GM12872 (cell line): ENCODE measurements at regions not wholly inside any gene's neighbourhood (a gene's known extent, or its start where the extent isn't known, plus 50 kb on each side); places are given as distances from the start of the nearest gene placed in this dataset.

ENCODE experiments used
- CTCF ChIP-seq: IDR thresholded peaks from 3 replicates; pipeline ENCODE4 v1.5.1; 2011; ENCODE audit warnings: low read depth, mild to moderate bottlenecking, low read length, moderate library complexity; ENCODE audit not compliant: insufficient read depth

DNA sequence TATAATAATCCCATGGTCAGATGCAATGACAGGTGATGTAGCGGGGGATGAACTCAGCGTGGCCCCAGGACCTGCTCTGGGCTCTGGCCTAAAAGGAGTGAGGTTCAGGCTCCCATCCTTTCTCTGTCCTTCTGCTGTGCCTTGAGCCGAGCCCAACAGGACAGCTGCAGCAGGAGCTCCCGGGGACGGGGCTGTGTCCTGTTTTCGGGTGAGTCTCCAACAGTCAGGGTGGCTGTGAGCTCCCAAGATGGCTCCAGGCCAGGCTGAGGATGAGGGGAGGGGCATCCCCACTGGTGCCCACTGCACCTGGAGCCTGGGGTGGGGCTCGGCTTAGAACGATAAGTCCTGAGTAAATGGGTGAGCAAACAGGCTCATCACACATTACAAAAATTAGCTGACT, 1385.0 kb downstream of the BRD1 start:
- TF ChIP-seq CTCF = no peak

GRCh38 chr22:48441553-48441850, 1386.2 kb downstream of the BRD1 start:
- TF ChIP-seq CTCF = no peak

DNA sequence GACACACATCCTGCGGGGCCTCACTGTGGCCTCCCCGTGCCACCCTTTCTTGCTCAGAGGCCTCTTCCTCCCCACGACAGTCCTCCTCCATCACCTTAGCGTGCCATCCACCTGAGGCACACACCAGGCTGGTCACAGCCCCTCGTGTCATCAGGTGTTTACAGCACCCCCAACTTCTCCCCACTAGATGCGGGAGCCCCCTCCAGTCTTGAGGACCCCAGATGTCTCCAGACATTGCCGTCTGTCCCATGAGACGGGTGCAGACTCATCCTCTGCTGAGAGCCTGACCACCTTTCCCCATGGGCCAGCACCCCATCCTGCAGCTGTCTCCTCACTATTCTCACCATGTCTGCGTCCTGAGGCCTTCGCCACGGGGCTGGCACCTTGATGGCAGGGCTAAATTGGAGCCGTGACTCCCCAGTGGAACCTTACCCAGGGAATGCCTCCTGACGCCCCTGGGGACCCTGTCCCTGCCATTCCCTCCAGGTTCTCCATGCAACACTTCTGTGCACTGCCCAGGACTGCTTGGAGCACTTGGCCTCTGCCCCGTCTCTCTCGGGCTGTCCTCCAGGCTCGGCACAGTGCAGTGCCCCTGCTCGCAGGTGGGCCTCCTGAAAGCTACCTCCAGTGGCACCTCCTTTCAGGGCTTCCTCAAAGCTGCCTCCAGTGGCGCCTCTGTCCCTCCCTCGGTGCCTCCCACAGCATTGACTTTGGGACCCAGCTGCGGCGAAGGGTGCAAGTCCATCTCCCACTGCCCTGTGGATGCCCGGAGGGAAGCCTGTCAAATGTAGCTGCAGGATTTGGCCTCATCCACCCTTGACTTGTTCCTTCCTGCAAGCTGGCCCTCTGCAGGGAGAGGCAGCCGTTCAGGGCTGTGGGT, 1386.8 kb downstream of the BRD1 start:
- TF ChIP-seq CTCF = no peak

DNA sequence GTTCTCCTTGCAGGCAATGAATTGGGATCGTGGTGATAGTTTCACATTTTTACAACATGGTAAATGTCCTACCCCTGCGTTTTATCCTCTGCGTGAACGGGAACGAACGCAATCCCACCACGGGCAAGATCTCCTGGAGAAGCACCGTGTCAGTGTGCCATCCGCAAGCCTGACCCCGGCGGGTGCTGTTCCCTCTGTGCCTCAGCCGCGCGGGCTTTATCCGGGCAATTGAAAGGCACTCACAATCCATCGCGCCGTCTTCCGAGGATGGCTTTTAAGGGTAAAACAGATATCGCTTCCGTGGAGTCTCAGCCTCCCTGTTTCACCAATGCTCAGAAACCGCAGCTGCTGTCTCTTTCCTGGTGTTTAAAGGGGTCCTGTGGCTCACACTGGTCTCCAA, 1387.5 kb downstream of the BRD1 start:
- no peak for TF ChIP-seq CTCF

DNA sequence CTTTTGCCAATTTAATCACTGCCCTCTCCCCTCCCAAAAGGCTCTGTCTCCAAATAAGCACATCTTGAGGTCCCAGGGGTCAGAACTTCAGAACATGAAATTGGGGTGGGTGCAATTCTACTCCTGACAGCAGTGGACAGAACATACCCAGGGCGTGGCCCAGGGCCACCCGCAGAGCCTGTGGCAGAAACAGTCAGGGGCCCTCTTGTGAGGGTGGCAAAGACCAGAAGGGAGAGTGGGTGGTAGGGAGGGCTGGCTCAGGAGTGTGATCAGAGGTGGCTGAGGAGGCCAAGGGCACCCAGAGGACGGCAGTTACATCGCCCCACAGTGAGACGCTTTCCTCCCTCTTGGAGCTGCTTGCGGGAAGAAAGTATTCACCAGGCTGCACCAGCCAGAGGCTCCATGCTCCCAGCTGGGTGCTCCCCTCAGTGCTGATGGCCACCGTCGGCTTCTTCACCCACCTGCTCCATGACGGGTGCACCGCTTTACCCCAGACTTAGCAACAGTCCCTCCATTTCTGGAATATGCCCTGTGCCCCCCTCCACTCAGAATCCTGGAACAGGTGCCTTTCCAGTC, 1388.0 kb downstream of the BRD1 start:
- no peak for TF ChIP-seq CTCF

GRCh38 chr22:48438800-48439559, 1388.7 kb downstream of the BRD1 start:
- no peak for TF ChIP-seq CTCF

GRCh38 chr22:48438096-48438495, 1389.6 kb downstream of the BRD1 start:
- TF ChIP-seq CTCF = no peak
